ENCODE measurements at regions not wholly inside any gene's neighbourhood (a gene's known extent, or its start where the extent isn't known, plus 50 kb on each side); places are given as distances from the start of the nearest gene placed in this dataset.

DNA sequence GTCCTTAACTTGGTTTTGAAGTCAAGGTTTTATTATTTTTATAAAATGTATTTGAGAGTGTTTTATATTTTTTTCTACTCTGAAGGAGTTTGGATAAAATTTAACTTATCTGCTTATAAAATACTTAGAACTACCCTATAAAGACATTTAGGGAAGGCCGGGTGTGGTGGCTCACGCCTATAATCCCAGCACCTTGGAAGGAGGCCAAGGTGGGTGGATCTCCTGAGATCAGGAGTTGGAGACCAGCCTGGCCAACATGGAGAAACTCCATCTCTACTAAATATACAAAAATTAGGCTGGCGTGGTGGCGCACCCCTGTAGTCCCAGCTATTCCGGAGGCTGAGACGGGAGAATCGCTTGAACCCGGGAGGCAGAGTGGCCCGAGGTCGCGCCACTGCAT, 486.4 kb downstream of the DSC3 start:
- no peak for TF ChIP-seq GATA2 (IDR thresholded peaks at IDR 0.05; ENCODE audit: low read depth, low read length)
- no peak for TF ChIP-seq GATA3 (IDR thresholded peaks at IDR 0.05; ENCODE audit: low read depth, low read length)

All from SH-SY5Y (cell line).